ENCODE measurements at regions not wholly inside any gene's neighbourhood (a gene's known extent, or its start where the extent isn't known, plus 50 kb on each side); places are given as distances from the start of the nearest gene placed in this dataset.
"Not testable (repeated sequence)": the region's sequence is repeated elsewhere in the genome, so short reads cannot be mapped to it uniquely, and the experiment has no call there.

DNA sequence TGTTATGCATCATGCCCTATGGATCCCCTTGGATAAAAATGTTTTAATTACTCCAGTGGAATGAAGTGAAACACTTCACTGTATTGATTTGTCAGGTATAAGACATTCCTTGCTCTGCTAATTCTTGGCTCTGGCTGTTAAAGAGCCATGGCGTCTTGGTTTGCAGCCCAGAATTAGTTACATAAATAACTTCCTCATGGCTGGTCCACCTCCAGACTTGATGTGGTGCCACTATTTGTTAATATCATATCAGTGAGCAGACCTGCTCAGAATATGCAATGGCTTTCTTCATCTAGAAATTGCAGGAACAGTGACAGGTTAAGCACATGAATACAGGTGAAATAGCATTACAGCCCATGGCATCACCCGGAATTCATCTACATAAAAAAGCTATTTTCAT, 446.9 kb upstream of the GRIN3A start:
- peaks cover 0 to 4% (median 0%) of the 10 kb centered on the region in 4 donors for H3K4me1 ChIP-seq

DNA sequence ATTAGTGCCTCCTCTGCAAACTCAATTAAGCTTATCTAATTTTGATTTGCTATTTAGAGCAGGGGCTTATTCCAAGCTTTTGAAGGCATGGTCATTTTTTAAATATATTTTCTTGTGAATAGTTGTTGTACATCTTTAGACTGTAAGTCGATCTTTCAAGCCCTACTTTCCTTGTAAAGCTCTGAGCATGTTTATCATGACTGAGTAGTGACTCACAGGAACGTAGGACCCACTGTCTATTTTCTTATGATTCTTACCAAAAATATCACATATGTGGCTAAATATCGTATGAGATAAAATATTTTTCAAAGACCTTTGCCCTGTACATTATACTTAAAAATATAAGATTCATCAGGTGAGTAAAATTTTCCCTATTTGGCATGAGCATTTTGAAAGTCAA, 440.4 kb upstream of the GRIN3A start:
- WGBS, result 61% methylated on average over 3 of the region's 3 CpGs
- DNase-seq (ENCODE audit: extremely low spot score), result no peak
- Histone ChIP-seq H3K4me3 (no peak overlapping the region), H3K4me1 (no peaks in the 10 kb centered on the region), H3K27ac (replicated peaks in 1 of 4) (no peak overlapping the region), H3K27me3 (no peaks in the 10 kb centered on the region), H3K36me3 (no peaks in the 10 kb centered on the region), H3K9me3 (peaks cover 0 to 15% (median 8%) of the 10 kb centered on the region in 4 donors)
- intact Hi-C loops (cut with DNase I), result no loop called here
- TF ChIP-seq POLR2AphosphoS5 (IDR thresholded peaks at IDR 0.05) (no peak), POLR2A (IDR thresholded peaks at IDR 0.05; ENCODE audit: low read depth) (no peak), EP300 (IDR thresholded peaks at IDR 0.05) (no peak)
- TF ChIP-seq, protein P1, sequence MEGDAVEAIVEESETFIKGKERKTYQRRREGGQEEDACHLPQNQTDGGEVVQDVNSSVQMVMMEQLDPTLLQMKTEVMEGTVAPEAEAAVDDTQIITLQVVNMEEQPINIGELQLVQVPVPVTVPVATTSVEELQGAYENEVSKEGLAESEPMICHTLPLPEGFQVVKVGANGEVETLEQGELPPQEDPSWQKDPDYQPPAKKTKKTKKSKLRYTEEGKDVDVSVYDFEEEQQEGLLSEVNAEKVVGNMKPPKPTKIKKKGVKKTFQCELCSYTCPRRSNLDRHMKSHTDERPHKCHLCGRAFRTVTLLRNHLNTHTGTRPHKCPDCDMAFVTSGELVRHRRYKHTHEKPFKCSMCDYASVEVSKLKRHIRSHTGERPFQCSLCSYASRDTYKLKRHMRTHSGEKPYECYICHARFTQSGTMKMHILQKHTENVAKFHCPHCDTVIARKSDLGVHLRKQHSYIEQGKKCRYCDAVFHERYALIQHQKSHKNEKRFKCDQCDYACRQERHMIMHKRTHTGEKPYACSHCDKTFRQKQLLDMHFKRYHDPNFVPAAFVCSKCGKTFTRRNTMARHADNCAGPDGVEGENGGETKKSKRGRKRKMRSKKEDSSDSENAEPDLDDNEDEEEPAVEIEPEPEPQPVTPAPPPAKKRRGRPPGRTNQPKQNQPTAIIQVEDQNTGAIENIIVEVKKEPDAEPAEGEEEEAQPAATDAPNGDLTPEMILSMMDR (IDR thresholded peaks at IDR 0.05), result no peak

More for the DNA sequence above, 446.9 kb upstream of the GRIN3A start:
- intact Hi-C loops (cut with DNase I), result no loop called here
- peaks cover 0 to 5% (median 0%) of the 10 kb centered on the region in 4 donors for H3K9me3 ChIP-seq
- 58% methylated on average over 2 of the region's 2 CpGs for WGBS
- H3K27me3 ChIP-seq, result no peaks in the 10 kb centered on the region
- H3K4me3 ChIP-seq, result no peak overlapping the region
- no peaks in the 10 kb centered on the region for H3K36me3 ChIP-seq
- TF ChIP-seq POLR2A (IDR thresholded peaks at IDR 0.05; ENCODE audit: low read depth) (no peak), POLR2AphosphoS5 (IDR thresholded peaks at IDR 0.05) (no peak), EP300 (IDR thresholded peaks at IDR 0.05) (no peak)
- TF ChIP-seq, protein P1 (IDR thresholded peaks at IDR 0.05), result no peak
- DNase-seq (ENCODE audit: extremely low spot score), result no peak
- H3K27ac ChIP-seq (replicated peaks in 1 of 4), result no peak overlapping the region

DNA sequence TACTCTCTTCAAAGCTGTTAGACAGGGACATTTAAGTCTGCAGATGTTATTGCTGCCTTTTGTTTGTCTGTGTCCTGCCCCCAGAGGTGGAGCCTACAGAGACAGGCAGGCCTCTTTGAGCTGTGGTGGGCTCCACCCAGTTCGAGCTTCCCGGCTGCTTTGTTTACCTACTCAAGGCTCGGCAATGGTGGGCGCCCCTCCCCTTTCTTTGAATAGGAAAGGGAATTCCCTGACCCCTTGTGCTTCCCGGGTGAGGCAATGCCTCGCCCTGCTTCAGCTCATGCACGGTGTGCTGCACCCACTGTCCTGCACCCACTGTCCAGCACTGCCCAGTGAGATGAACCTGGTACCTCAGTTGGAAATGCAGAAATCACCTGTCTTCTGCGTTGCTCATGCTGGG, 435.8 kb upstream of the GRIN3A start:
- H3K27ac ChIP-seq (replicated peaks in 1 of 4); H3K4me3 ChIP-seq; H3K36me3 ChIP-seq; H3K4me1 ChIP-seq; intact Hi-C loops (cut with DNase I); H3K27me3 ChIP-seq; DNase-seq (ENCODE audit: extremely low spot score): not testable (repeated sequence)
- 93% methylated on average over 7 of the region's 8 CpGs for WGBS
- peaks cover 0 to 15% (median 8%) of the 10 kb centered on the region in 4 donors for H3K9me3 ChIP-seq

DNA sequence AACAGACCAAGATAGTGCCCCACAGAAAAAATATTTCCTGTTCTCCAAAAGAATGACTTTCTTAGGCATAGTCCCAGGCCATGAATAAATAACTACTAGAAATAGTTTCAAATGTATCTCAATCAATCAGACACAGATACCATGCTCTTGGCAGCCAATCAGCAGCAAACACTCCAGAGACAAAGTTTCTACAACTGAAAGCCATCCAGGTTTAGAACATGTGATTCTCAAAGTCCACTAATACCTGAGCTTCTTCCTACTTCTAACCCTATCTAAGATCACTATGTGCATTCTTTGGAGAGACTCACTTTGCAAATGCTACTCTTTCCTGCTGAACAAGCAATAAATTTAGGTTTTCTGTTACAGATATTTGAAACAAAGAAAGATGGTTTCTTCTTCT, 425.8 kb upstream of the GRIN3A start:
- H3K4me1 ChIP-seq, result no peaks in the 10 kb centered on the region
- intact Hi-C loops (cut with DNase I), result no loop called here
- DNase-seq (ENCODE audit: extremely low spot score), result no peak
- H3K27ac ChIP-seq (replicated peaks in 1 of 4), result no peak overlapping the region
- no peak overlapping the region for H3K4me3 ChIP-seq
- no peak for TF ChIP-seq POLR2A (IDR thresholded peaks at IDR 0.05; ENCODE audit: low read depth)
- TF ChIP-seq, protein P1 (IDR thresholded peaks at IDR 0.05), result no peak
- no peak for TF ChIP-seq POLR2AphosphoS5 (IDR thresholded peaks at IDR 0.05)
- no peak for TF ChIP-seq EP300 (IDR thresholded peaks at IDR 0.05)
- H3K9me3 ChIP-seq, result no peaks in the 10 kb centered on the region
- no peaks in the 10 kb centered on the region for H3K27me3 ChIP-seq
- no peaks in the 10 kb centered on the region for H3K36me3 ChIP-seq

DNA sequence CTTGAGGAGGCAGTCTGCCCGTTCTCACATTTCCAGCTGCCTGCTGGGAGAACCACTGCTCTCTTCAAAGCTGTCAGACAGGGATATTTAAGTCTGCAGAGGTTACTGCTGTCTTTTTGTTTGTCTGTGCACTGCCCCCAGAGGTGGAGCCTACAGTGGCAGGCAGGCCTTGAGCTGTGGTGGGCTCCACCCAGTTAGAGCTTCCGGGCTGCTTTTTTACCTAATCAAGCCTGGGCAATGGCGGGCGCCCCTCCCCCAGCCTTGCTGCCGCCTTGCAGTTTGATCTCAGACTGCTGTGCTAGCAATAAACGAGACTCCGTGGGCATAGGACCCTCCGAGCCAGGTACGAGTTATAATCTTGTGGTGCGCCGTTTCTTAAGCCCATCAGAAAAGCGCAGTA, 414.6 kb upstream of the GRIN3A start:
- DNase-seq (ENCODE audit: extremely low spot score); H3K4me3 ChIP-seq: not testable (repeated sequence)
- 82% methylated on average over 11 of the region's 12 CpGs for WGBS

DNA sequence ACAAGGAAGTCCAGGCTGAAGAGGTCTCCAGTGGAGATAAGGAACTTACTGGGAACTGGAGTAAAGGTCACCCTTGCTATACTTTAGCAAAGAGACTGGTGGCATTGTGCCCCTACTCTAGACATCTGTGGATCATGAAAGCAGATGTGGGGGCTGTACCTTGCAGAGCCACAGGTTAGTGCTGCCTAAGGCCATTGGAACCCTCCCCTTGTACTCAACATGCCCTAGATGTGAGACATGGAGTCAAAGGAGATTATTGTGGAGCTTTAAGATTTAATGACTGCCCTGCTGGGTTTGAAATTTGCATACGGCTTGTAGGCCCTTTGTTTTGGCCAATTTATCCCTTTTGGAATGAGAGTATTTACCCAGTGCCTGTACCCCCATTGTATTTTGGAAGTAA, 397.3 kb upstream of the GRIN3A start:
- Histone ChIP-seq H3K9me3 (peaks cover 0 to 7% (median 0%) of the 10 kb centered on the region in 4 donors), H3K4me3 (no peak overlapping the region), H3K36me3 (no peaks in the 10 kb centered on the region), H3K27me3 (no peaks in the 10 kb centered on the region), H3K27ac (replicated peaks in 1 of 4) (no peak overlapping the region), H3K4me1 (no peaks in the 10 kb centered on the region)
- intact Hi-C loops (cut with DNase I), result no loop called here
- TF ChIP-seq EP300 (IDR thresholded peaks at IDR 0.05) (no peak), POLR2AphosphoS5 (IDR thresholded peaks at IDR 0.05) (no peak), POLR2A (IDR thresholded peaks at IDR 0.05; ENCODE audit: low read depth) (no peak)
- TF ChIP-seq, protein P1 (IDR thresholded peaks at IDR 0.05), result no peak
- no peak for DNase-seq (ENCODE audit: extremely low spot score)
- WGBS, result 86% methylated on average over 1 of the region's 1 CpG

More for the DNA sequence above, 414.6 kb upstream of the GRIN3A start:
- H3K9me3 ChIP-seq, result peaks cover 0 to 15% (median 0%) of the 10 kb centered on the region in 4 donors
- H3K27me3 ChIP-seq; H3K36me3 ChIP-seq; intact Hi-C loops (cut with DNase I); H3K27ac ChIP-seq (replicated peaks in 1 of 4); H3K4me1 ChIP-seq: not testable (repeated sequence)

Data from esophagus muscularis mucosa (tissue), 4 donors.